ENCODE measurements at regions not wholly inside any gene's neighbourhood (a gene's known extent, or its start where the extent isn't known, plus 50 kb on each side); places are given as distances from the start of the nearest gene placed in this dataset.

GRCh38 chr11:105368711-105369110 is 229.1 kb upstream of the CARD18 start:
- TF ChIP-seq CTCF (IDR thresholded peaks at IDR 0.05) (no peak), POLR2A (IDR thresholded peaks at IDR 0.05) (no peak)
